NCI-H526 (cell line): ENCODE measurements at regions not wholly inside any gene's neighbourhood (a gene's known extent, or its start where the extent isn't known, plus 50 kb on each side); places are given as distances from the start of the nearest gene placed in this dataset.
A peak's percentile ranks its signal among the peaks of the same experiment; 100 is the strongest.
"Not testable (repeated sequence)": the region's sequence is repeated elsewhere in the genome, so short reads cannot be mapped to it uniquely, and the experiment has no call there.

Experiments used
- DNase-seq, 2 experiments: peaks; one replicate each; lab custom pipeline; 2025; lab: John Stamatoyannopoulos, UW

DNA sequence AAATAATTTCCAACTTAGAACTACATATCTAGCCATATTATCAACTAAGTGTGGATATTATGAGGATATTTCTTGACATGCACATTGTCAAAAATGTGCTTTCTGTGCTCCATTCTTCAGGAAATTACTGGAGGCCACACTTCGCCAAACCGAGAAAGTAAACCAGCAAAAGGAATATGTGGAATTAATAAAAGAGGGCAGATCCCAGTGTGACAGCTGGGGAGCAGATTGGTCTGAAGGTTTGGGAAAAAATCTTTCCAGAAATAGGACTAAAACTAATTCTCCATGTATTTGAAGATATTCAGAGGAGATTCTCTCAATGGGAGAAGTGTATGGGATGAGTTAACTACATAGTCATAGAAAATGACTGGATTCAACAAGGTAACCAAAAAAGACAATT lies 546.9 kb upstream of the API5 start:
- no peak for DNase-seq

- no peak for DNase-seq
These were observed 543.2 kb upstream of the API5 start for GRCh38 chr11:42768576-42768975.

DNA sequence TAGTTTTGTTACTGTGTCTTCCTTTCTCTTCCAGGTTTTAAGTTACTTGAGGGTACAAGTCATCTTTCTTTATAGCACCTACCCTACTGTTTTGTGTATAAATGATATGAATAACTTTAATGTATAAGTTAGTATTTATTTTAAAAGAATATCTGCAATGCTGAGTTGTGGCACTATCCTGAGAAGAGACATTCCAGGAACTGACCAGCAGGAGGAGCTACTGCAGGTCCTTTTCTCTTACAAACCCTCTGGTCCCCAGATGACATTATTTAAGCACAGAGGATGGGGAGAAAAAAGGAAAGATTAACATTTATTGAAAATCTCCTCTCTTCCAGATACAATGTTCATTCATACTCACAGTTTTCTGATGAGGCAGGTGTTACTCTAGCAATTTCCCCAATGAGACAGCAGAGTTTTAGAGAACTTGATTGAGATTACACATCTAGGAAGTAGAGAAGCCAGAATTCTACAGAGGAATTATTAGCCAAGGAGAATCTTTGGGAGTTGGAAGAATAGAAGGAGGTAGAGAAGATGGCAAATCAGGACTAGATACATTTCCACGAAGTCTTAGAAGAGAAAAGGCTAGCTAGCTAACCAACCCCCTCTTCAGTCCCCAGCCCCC lies 541.2 kb upstream of the API5 start:
- peak in 1 of 2 experiments; percentile 52 for DNase-seq

- no peak for DNase-seq
These were observed 538.9 kb upstream of the API5 start for GRCh38 chr11:42772886-42773285.

GRCh38 chr11:42773729-42774128 lies 538.1 kb upstream of the API5 start:
- DNase-seq: no peak

DNA sequence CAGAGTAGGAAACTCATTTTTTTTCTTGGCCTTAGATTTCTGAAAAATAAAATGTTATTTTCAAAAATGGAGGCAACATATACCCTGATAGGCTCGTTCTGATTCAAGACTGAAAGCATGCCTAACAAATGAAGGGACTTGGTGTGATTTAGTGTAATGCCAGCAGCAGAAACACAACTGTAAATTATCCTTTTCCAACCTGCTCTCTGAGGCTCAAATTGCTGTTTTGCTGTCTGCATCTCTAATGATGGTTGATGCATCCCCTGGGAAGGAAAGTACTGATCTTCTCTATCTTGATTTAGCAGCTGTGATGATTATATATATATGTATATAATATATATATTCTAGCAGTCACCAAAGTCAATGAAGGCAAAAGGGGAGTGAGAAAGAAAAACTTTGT lies 537.2 kb upstream of the API5 start:
- no peak for DNase-seq

GRCh38 chr11:42777776-42778175 lies 534.0 kb upstream of the API5 start:
- no peak for DNase-seq

DNA sequence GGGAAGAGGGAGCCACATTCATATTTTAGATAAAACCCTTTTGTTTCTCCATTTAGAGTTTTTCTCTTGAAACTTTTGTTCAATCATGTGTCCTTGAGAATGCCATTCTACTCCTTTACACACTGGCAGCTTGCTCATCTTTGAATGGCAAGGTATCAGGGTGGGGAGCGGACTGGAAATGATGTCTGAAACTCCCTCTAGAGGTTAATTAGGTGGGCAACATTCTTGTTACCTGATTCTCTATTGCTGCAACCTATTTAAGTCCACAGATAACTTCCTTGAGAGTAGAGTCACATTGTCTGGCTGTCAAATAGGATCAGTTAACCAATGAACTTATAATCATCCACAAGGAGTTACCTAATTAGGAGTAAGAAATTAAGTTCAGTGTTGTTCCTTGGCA lies 533.6 kb upstream of the API5 start:
- DNase-seq: no peak

GRCh38 chr11:42779555-42779954 lies 532.2 kb upstream of the API5 start:
- no peak for DNase-seq

DNA sequence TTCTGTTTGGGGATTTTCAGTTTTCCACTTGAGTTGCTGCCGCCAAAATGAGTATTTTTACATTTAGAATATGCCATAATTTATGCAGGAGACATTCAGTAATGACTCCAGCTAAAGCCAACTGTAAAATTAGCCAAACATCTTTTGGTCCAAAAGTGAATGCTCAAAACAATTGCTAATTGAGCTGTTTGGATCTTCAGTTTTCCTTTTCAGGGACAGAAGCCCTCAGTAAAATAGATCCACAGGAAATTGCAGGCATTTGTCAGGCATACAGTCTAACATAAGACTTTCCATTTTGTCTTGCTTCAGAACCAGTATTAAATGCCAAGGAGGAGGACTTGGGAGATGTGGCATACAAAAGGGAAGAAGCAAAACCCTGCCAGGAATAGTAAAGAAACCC lies 524.8 kb upstream of the API5 start:
- DNase-seq: no peak

- not testable (repeated sequence) for DNase-seq
These were observed 516.3 kb upstream of the API5 start for GRCh38 chr11:42795483-42795882.

GRCh38 chr11:42800041-42800440 lies 511.8 kb upstream of the API5 start:
- DNase-seq: no peak

DNA sequence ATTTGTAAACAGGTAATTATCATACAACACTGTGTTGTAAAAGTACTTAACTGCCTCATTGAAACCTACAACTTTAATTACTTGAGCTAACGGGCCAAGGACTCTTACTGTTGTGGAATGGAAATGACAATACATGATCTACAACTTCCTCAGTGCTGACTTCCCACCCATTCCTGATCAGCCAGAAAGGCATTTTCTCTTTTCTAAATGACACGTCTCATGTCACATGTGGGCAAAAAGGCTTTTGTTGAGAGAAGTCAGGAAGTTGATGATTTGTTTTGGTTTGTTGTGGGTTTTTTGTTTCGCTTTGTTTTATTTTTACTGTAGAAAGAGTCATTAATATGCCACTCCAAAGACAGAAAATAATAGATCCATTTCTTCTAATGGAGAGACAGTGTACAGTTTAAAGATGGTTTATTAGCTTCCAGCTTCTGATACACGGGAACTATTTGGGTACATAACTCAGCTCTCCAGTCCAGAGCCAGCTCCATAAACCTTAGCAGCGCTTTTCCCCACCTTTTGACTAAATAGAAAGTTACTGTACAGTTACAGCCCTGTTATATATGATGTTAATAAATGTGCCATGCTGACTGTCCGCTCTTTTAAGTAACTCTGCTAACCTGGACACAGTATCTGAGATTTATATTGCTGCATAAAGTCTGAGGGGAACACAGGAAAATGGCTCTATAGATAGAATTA lies 509.4 kb upstream of the API5 start:
- DNase-seq: no peak

- no peak for DNase-seq
These were observed 505.6 kb upstream of the API5 start for GRCh38 chr11:42806191-42806590.

DNA sequence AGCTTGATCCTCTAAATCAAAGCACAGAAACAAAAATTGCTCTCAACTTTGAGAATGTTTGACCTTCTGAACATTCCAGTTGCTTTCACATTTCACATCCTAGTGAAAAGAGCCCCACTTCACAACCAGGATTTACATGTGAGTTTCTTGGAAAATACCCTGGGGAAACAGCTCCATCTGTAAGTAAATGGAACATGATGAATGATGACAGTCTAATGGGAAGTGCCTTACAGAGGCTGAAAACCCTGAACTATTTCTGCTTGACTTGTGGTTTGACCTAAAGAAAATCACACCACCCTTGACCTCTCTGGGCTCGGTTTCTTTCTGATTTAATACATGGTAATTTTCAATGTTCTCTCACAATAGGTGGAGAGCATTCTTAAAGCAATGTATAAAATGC lies 499.4 kb upstream of the API5 start:
- no peak for DNase-seq

DNA sequence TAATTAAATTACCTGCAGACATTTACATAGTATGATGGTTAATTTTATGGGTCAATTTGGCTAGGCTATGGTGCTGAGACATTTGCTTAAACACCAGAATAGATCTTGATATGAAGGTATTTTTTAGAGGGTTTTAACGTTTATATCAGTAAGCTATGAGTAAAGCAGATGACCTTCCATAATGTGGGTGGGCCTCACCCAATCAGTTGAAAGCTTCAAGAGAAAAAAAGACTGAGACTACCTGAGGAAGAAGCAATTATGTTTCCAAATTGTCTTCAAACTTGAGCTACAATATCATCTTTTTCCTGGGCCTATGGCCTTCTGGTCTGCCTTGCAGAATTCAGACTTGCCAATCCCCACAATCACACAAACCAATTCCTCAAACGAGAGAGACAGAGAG lies 498.8 kb upstream of the API5 start:
- DNase-seq: no peak

GRCh38 chr11:42816471-42816870 lies 495.3 kb upstream of the API5 start:
- no peak for DNase-seq

DNA sequence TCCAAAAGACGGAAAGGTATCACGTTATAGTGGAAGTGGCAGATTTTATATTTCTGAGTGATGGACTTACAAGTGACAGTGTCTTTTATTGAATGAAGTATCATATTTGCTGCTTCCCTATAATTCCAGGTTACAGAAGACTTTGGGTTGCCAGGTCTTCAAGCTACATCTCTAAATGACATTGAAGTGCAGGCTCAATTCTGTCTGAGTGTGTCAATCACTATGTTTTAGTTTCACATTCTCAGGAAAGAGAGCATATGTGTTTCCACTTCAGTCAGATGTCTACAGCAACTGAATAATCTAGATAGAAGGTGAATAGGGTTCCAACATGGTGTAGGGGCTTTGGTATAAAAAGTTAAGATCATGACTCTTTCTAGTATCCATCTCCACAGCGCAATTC lies 492.7 kb upstream of the API5 start:
- DNase-seq: no peak

- DNase-seq: not testable (repeated sequence)
These were observed 489.6 kb upstream of the API5 start for GRCh38 chr11:42822188-42822587.

GRCh38 chr11:42823546-42823945 lies 488.2 kb upstream of the API5 start:
- DNase-seq: no peak

DNA sequence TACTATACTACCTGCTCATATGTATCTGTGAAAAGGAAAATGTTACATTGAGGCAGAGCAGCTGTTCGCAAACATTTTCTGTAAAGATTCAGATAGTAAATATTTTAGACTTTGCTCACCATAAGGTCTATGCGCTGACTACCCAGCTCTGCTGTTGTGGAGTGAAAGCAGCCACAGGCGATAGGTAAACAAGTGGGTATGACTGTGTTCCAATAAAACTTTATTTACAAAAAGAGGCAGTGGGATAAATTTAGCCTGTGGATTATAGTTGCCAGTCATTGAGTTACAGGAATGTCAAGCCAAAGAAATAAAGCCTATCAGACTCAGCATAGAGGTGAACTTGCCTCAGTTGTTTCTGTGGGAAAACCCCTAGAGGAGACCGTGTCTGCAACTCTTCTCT lies 487.7 kb upstream of the API5 start:
- DNase-seq: no peak

GRCh38 chr11:42825598-42825997 lies 486.2 kb upstream of the API5 start:
- no peak for DNase-seq

DNA sequence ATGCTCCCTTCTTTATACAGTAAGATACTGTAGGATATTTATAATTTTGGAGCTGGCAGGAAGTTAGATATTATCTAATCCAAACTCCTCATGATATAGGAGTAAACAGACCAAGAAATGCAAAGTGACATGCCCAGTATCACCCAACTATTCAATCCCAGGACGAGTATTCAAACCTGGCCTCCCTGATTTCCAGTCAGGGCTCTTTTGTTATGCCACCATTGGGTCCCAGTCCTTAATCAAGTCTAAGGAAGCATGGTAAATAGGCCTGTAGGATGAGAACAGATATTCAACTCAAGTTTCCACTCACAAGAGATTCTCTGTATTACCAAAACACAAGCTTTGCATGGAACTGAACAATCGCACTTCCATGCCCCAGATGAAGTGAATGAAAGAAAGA lies 484.0 kb upstream of the API5 start:
- no peak for DNase-seq

- no peak for DNase-seq
These were observed 473.8 kb upstream of the API5 start for GRCh38 chr11:42837994-42838393.
